Bronchial epithelial cell (primary cell): ENCODE measurements at regions not wholly inside any gene's neighbourhood (a gene's known extent, or its start where the extent isn't known, plus 50 kb on each side); places are given as distances from the start of the nearest gene placed in this dataset.

Experiments used
- DNase-seq: peaks from one replicate; pipeline ENCODE4 v3.0.0-alpha.2; 2010; ENCODE audit warnings: low read depth
- FAIRE-seq: peaks from 2 replicates; lab custom pipeline; 2011; peaks lifted over from hg19 to GRCh38; lab: Jason Lieb, UNC
- H3K27me3 ChIP-seq: 2 replicates; pipeline ENCODE4 v1.5.1; 2011; ENCODE audit warnings: low read length; ENCODE audit not compliant: control insufficient read depth, insufficient read depth
- H3K36me3 ChIP-seq: 2 replicates; pipeline ENCODE4 v1.5.1; 2011; ENCODE audit warnings: low read length; ENCODE audit not compliant: control insufficient read depth, insufficient read depth
- H3K4me3 ChIP-seq: 2 replicates; pipeline ENCODE4 v1.5.1; 2011; ENCODE audit warnings: mild to moderate bottlenecking, low read depth, low read length, control low read depth
- TF ChIP-seq, protein P1 (sequence below): IDR thresholded peaks from 2 replicates; pipeline ENCODE4 v1.5.1; 2011; ENCODE audit warnings: mild to moderate bottlenecking, moderate library complexity, low read length, control low read depth, inconsistent platforms; ENCODE audit not compliant: insufficient read depth, severe bottlenecking

DNA sequence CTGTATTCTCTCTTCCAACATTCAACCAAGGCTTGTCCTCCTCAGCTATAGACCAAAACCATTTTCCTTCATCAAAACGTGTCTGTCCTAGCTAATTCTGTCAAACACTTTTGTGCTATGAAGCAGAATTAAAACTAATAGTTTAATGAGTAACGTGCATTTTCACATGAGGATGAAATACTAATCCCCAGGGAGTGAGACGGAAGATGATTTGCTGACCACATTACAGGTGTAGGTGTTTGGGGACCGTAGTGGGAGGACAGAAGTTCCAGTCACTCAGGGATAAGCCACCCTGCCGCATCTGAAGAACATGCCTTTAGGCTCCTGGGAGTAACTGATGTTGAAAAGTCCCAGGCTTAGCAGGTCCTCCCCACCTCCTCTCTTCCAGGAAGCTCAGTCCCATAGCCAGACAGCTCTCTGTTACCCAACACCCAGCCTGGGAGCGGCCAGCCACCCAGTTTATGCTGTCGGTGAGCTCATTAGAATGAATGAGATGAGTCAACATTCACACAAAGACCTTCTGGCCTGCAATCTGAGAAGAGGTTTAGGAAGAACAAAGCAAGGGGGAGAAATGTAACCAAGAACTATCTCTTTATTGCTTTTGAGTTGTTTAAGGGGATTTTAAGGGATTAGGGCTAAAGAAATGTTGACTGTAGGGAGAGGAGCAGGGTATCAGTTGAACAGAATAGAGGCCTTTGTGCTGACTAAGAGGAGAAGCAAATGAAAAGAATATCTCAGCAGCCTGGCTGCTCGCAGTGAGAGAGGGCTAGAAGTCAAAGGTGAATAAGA is 122.5 kb downstream of the FOXI3 start:
- TF ChIP-seq, protein P1, sequence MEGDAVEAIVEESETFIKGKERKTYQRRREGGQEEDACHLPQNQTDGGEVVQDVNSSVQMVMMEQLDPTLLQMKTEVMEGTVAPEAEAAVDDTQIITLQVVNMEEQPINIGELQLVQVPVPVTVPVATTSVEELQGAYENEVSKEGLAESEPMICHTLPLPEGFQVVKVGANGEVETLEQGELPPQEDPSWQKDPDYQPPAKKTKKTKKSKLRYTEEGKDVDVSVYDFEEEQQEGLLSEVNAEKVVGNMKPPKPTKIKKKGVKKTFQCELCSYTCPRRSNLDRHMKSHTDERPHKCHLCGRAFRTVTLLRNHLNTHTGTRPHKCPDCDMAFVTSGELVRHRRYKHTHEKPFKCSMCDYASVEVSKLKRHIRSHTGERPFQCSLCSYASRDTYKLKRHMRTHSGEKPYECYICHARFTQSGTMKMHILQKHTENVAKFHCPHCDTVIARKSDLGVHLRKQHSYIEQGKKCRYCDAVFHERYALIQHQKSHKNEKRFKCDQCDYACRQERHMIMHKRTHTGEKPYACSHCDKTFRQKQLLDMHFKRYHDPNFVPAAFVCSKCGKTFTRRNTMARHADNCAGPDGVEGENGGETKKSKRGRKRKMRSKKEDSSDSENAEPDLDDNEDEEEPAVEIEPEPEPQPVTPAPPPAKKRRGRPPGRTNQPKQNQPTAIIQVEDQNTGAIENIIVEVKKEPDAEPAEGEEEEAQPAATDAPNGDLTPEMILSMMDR, result no peak
- Histone ChIP-seq H3K4me3 (no peak overlapping the region), H3K36me3 (no peaks in the 10 kb centered on the region), H3K27me3 (no peaks in the 10 kb centered on the region)
- peak; percentile 97 for FAIRE-seq
- peak; percentile 81 for DNase-seq

GRCh38 chr2:88321449-88322248 is 130.8 kb downstream of the FOXI3 start:
- no peak for DNase-seq
- TF ChIP-seq, protein P1, result no peak
- no peaks in the 10 kb centered on the region for H3K36me3 ChIP-seq
- FAIRE-seq, result no peak
- no peak overlapping the region for H3K4me3 ChIP-seq
- H3K27me3 ChIP-seq, result no peaks in the 10 kb centered on the region

- FAIRE-seq, result no peak
- no peaks in the 10 kb centered on the region for H3K36me3 ChIP-seq
- TF ChIP-seq, protein P1, result no peak
- H3K27me3 ChIP-seq, result no peaks in the 10 kb centered on the region
- H3K4me3 ChIP-seq, result no peak overlapping the region
- no peak for DNase-seq
Measured at GRCh38 chr2:88320076-88320773, 132.3 kb downstream of the FOXI3 start.

- Histone ChIP-seq H3K27me3 (no peaks in the 10 kb centered on the region), H3K36me3 (no peaks in the 10 kb centered on the region), H3K4me3 (no peak overlapping the region)
- TF ChIP-seq, protein P1, result no peak
- FAIRE-seq, result no peak
- no peak for DNase-seq
Measured at GRCh38 chr2:88318956-88319330, 133.6 kb downstream of the FOXI3 start.

- H3K36me3 ChIP-seq, result no peaks in the 10 kb centered on the region
- TF ChIP-seq, protein P1, result no peak
- H3K27me3 ChIP-seq, result no peaks in the 10 kb centered on the region
- no peak overlapping the region for H3K4me3 ChIP-seq
- FAIRE-seq (no peak), DNase-seq (no peak)
Measured at GRCh38 chr2:88318071-88318955, 134.2 kb downstream of the FOXI3 start.
